Colonic mucosa (tissue), 4 donors: ENCODE measurements at regions not wholly inside any gene's neighbourhood (a gene's known extent, or its start where the extent isn't known, plus 50 kb on each side); places are given as distances from the start of the nearest gene placed in this dataset.

Experiments used
- DNase-seq: peaks from one replicate; pipeline ENCODE4 v3.0.0-alpha.2; 2020
- H3K27ac ChIP-seq: fragments of 200-600 bp; one replicate; pipeline ENCODE4 v1.8.0; 2021
- H3K27me3 ChIP-seq: fragments of 200-600 bp; one replicate; pipeline ENCODE4 v1.8.0; 2021
- H3K36me3 ChIP-seq: fragments of 200-600 bp; one replicate; pipeline ENCODE4 v1.8.0; 2021
- H3K4me1 ChIP-seq: fragments of 200-600 bp; one replicate; pipeline ENCODE4 v1.8.0; 2021; ENCODE audit warnings: mild to moderate bottlenecking
- H3K4me3 ChIP-seq: fragments of 200-600 bp; one replicate; pipeline ENCODE4 v1.8.0; 2021
- H3K9ac ChIP-seq, 2 donors: one replicate each; pipeline ENCODE4 v1.7.0; 2013; ENCODE audit warnings: control low read depth in 2 of 2, low read depth in 2 of 2, low read length in 2 of 2
- H3K9me3 ChIP-seq: fragments of 200-600 bp; one replicate; pipeline ENCODE4 v1.8.0; 2021
- intact Hi-C: fragments of 100-400 bp; cut with DNase I; formaldehyde crosslinking; loops from one replicate; pipeline ENCODE4 v1.14.1; 2022
- TF ChIP-seq, protein P1 (sequence below): fragments of 200-600 bp; IDR thresholded peaks from one replicate; pipeline ENCODE4 v1.8.0; 2022; ENCODE audit warnings: antibody characterized with exemption, mild to moderate bottlenecking
- donor health status: healthy.
- donor health status: DM: no; HTN: no; CAD: no.
- donor health status: DM: no; HTN: no; CAD: no.

DNA sequence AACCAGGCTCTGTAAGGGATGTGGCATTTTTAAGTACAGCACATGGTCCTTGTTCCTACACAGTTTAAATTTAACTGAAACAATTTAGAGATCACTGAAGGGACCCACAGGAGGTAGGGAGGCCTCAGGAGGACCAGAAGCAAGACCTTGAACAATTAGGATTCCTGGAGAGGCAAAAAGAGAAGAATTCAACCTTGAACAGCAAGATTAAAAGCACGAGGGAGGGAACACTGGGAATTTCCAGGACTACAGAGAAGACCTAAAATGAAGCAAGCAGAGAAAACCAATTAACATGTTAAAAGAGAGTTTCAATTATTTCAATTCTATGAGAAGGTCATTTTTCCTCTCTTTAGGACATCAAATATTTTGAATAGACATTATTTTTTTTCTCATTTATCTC lies 160.3 kb downstream of the KCTD12 start:
- H3K9ac ChIP-seq = no peak overlapping the region
- no peak overlapping the region for H3K27ac ChIP-seq
- H3K27me3 ChIP-seq = no peaks in the 10 kb centered on the region
- DNase-seq = no peak
- TF ChIP-seq, protein P1, sequence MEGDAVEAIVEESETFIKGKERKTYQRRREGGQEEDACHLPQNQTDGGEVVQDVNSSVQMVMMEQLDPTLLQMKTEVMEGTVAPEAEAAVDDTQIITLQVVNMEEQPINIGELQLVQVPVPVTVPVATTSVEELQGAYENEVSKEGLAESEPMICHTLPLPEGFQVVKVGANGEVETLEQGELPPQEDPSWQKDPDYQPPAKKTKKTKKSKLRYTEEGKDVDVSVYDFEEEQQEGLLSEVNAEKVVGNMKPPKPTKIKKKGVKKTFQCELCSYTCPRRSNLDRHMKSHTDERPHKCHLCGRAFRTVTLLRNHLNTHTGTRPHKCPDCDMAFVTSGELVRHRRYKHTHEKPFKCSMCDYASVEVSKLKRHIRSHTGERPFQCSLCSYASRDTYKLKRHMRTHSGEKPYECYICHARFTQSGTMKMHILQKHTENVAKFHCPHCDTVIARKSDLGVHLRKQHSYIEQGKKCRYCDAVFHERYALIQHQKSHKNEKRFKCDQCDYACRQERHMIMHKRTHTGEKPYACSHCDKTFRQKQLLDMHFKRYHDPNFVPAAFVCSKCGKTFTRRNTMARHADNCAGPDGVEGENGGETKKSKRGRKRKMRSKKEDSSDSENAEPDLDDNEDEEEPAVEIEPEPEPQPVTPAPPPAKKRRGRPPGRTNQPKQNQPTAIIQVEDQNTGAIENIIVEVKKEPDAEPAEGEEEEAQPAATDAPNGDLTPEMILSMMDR = no peak
- H3K4me1 ChIP-seq = no peaks in the 10 kb centered on the region
- no peak overlapping the region for H3K4me3 ChIP-seq
- no peaks in the 10 kb centered on the region for H3K9me3 ChIP-seq
- intact Hi-C loops = no loop called here
- H3K36me3 ChIP-seq = no peaks in the 10 kb centered on the region

DNA sequence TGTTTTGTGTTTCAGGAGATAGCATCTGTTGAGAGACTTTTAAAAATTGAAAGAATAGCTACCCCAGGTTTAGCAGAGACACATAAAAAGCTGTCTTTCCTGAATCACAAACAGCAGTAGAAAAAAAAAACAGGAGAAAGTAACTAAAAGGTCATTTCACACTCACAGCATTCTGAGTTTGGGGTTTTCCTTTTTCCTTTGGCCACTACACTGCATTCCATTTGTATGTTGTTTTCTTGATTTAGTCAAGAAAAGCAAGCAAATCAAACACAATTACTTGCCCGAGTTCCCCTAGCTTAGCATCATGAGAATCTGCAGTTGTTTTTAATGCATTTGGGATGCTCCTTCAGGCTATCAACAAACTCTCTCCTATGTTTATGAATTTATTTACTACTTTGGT lies 161.0 kb downstream of the KCTD12 start:
- TF ChIP-seq, protein P1 = no peak
- Histone ChIP-seq H3K36me3 (no peaks in the 10 kb centered on the region), H3K4me3 (no peak overlapping the region), H3K9me3 (no peaks in the 10 kb centered on the region), H3K9ac (no peak overlapping the region), H3K4me1 (no peaks in the 10 kb centered on the region), H3K27me3 (no peaks in the 10 kb centered on the region), H3K27ac (no peak overlapping the region)
- intact Hi-C loops = no loop called here
- no peak for DNase-seq

DNA sequence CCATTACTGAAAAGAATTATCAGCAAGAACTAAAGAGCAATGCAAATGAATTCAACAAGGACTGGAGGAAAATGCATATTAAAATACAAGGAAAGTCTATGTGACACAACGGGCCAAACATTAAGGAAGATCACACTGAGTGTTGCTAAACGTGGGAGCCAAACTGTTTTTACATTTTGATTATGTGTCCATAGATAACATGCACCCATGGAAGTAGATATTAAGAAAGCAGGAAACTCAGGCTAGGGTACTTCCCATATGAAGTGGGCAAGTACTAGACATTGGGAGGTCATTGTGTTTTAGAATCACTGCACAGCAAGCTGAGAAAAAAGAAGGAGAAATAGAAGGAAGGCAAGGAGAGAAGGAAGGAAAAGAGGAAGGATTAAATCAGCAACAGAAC lies 161.8 kb downstream of the KCTD12 start:
- no peaks in the 10 kb centered on the region for H3K9me3 ChIP-seq
- no peak overlapping the region for H3K27ac ChIP-seq
- TF ChIP-seq, protein P1 = no peak
- intact Hi-C loops = no loop called here
- H3K36me3 ChIP-seq = no peaks in the 10 kb centered on the region
- H3K4me3 ChIP-seq = no peak overlapping the region
- DNase-seq = no peak
- H3K27me3 ChIP-seq = no peaks in the 10 kb centered on the region
- H3K9ac ChIP-seq = no peak overlapping the region
- H3K4me1 ChIP-seq = no peaks in the 10 kb centered on the region

DNA sequence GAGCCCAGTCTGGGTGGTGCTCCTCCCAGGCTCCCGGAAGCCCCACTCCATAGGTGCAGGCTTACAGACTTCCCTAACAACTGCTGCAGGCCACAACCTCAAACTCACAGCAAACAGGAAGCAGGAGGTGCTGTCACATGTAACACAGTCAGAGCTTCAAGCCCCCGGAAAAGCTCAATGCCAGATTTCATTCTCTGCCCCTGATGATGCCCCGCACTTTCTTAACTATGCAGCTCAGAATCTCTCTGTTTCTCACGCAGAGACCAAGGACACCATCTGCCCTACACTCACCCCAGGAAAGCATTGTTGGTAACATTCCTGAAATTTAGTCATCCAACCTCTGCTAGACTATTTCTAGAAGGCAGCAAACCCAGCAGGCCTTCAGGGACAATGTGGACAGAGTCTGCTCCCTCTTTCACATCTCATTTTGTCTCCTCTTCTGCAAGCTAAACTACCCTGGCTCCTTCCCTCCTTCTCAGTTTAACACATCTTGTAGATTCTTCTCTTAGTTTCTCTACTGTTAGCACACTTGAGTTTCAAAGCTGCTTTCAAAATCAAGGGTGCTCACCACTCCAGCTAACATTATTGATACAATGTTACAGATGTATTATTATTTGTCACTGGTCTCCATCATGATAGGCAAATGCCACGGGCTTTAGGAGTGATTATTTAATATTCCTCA lies 162.5 kb downstream of the KCTD12 start:
- H3K27ac ChIP-seq = no peak overlapping the region
- no peaks in the 10 kb centered on the region for H3K36me3 ChIP-seq
- TF ChIP-seq, protein P1 = no peak
- intact Hi-C loops = no loop called here
- H3K27me3 ChIP-seq = no peaks in the 10 kb centered on the region
- no peak overlapping the region for H3K4me3 ChIP-seq
- no peaks in the 10 kb centered on the region for H3K4me1 ChIP-seq
- DNase-seq = no peak
- no peak overlapping the region for H3K9ac ChIP-seq
- no peaks in the 10 kb centered on the region for H3K9me3 ChIP-seq

DNA sequence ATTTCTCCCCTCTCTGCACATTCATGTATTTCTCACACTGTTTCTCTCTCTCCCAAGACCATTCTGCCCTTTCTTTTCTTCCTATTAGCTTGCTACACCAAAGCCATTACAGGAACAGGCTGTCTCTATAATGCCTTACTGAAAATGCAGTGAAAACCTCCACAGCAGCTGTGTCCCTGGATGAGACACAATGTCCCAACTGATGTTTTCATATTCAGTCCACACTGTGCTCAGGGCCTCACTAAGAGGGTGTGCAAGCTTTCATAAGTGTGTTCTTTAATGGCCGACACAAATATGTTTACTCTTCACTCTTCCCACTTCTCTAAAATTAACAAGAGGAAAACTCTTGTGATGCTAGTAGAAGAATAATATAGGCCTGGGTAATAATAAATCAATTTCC lies 163.4 kb downstream of the KCTD12 start:
- H3K4me3 ChIP-seq = no peak overlapping the region
- no peak for DNase-seq
- no peaks in the 10 kb centered on the region for H3K9me3 ChIP-seq
- H3K4me1 ChIP-seq = no peaks in the 10 kb centered on the region
- H3K9ac ChIP-seq = no peak overlapping the region
- intact Hi-C loops = no loop called here
- no peak overlapping the region for H3K27ac ChIP-seq
- TF ChIP-seq, protein P1 = no peak
- no peaks in the 10 kb centered on the region for H3K36me3 ChIP-seq
- H3K27me3 ChIP-seq = no peaks in the 10 kb centered on the region
